Tibial nerve (tissue), 3 donors: ENCODE measurements at regions not wholly inside any gene's neighbourhood (a gene's known extent, or its start where the extent isn't known, plus 50 kb on each side); places are given as distances from the start of the nearest gene placed in this dataset.

Experiments used
- POLR2A ChIP-seq, 2 donors: fragments of 450-650 bp; IDR thresholded peaks; one replicate each; pipeline ENCODE4 v1.6.1; 2017; ENCODE audit warnings: antibody characterized with exemption in 2 of 2, mild to moderate bottlenecking in 2 of 2, moderate library complexity in 2 of 2
- TF ChIP-seq, protein P1 (sequence below), 5 experiments: fragments of 200-600 bp in 3 of 5; fragments of 450-650 bp in 2 of 5; sonication (generic) in 3 of 5; IDR thresholded peaks; one replicate each; pipeline ENCODE4 v1.5.1; 2016 to 2019; ENCODE audit warnings: antibody characterized with exemption in 5 of 5, mild to moderate bottlenecking in 3 of 5, moderate library complexity in 2 of 5

DNA sequence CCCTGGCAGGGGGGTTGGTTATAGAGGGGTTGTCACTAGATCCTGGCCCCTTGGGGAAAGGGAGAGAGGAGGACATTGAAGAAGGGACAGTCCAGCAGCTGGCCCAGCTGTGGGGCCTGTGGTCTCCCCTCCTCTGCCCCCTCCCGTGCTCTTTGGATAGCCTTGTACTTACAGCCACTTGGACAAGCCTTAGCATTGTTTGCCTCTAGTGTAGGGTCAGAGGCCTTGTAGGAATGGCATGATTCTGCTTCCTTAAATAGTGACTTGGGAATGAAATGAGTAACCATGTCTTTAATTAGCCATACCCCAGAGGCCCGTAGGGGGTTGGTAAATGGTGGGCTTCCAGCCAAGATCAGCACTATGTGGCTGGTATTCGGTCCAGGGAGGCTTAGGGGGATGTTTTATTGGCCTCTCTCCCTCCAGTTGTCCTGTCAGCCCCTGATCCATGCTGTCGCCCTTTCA, 230.6 kb downstream of the PTTG2 start:
- TF ChIP-seq, protein P1, sequence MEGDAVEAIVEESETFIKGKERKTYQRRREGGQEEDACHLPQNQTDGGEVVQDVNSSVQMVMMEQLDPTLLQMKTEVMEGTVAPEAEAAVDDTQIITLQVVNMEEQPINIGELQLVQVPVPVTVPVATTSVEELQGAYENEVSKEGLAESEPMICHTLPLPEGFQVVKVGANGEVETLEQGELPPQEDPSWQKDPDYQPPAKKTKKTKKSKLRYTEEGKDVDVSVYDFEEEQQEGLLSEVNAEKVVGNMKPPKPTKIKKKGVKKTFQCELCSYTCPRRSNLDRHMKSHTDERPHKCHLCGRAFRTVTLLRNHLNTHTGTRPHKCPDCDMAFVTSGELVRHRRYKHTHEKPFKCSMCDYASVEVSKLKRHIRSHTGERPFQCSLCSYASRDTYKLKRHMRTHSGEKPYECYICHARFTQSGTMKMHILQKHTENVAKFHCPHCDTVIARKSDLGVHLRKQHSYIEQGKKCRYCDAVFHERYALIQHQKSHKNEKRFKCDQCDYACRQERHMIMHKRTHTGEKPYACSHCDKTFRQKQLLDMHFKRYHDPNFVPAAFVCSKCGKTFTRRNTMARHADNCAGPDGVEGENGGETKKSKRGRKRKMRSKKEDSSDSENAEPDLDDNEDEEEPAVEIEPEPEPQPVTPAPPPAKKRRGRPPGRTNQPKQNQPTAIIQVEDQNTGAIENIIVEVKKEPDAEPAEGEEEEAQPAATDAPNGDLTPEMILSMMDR (IDR thresholded peaks at IDR 0.05), result no peak
- no peak for TF ChIP-seq POLR2A (IDR thresholded peaks at IDR 0.05)
